ENCODE measurements at regions not wholly inside any gene's neighbourhood (a gene's known extent, or its start where the extent isn't known, plus 50 kb on each side); places are given as distances from the start of the nearest gene placed in this dataset.

DNA sequence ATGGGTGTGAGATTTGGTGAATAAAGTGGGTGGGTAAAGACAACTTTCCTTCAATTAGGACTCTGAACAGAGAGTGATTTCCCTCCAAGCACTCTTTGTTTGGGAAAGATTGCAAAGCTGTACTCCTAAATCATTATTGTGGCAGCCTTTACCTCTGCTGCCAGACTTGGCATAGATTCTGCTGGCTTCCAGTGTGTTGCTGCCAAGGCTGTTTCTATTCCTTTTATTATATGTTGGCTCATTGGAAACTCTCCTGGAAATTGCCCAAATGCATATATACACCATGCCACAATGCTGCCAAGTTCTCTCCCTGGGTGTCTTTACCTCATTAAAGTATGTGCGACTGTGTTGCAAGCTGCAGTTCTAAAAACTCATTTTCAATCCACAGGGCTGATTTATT, 668.0 kb downstream of the MRPL39 start:
- DNase-seq (ENCODE audit: low read depth, low spot score): no peak
- H3K27ac ChIP-seq: peak overlapping the region; percentile 39; the same call in 1 of the 2 replicates
- H3K36me3 ChIP-seq (ENCODE audit: insufficient read depth, low read length): no peaks in the 10 kb centered on the region
- H3K9me3 ChIP-seq (ENCODE audit: low read depth, low read length): no peaks in the 10 kb centered on the region
- TF ChIP-seq POLR2AphosphoS5 (IDR thresholded peaks at IDR 0.05; ENCODE audit: borderline replicate concordance, low read depth, low read length) (no peak), FOXP2 (optimal IDR thresholded peaks at IDR 0.05; ENCODE audit: control extremely low read depth, extremely low read length, insufficient read depth) (no peak), EZH2 (IDR thresholded peaks at IDR 0.05) (no peak)
- no peak overlapping the region for H3K4me3 ChIP-seq
- H3K9ac ChIP-seq (ENCODE audit: insufficient read length): no peak overlapping the region

DNA sequence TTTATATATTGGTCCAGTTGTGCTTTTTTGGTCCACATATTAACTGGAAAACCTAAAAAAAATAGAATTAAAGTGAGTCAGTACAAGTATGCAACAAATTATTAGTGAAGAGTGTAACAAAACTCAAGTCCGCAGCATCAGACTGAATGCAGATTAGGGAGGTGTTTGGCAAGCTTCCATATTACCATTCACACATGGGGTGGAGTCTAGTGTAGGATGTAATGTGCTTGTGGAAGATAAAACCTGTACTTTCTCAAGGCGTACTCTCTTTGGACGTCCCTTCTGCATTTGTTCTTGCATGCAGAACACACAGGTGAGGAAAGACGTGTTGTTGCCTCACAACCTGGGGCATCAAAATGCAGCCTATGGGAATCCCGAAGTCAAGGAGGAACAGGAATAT, 668.7 kb downstream of the MRPL39 start:
- Histone ChIP-seq H3K9ac (ENCODE audit: insufficient read length) (no peak overlapping the region), H3K27ac (no peak overlapping the region), H3K9me3 (ENCODE audit: low read depth, low read length) (no peaks in the 10 kb centered on the region), H3K36me3 (ENCODE audit: insufficient read depth, low read length) (no peaks in the 10 kb centered on the region), H3K4me3 (no peak overlapping the region)
- no peak for DNase-seq (ENCODE audit: low read depth, low spot score)
- TF ChIP-seq FOXP2 (optimal IDR thresholded peaks at IDR 0.05; ENCODE audit: control extremely low read depth, extremely low read length, insufficient read depth) (no peak), POLR2AphosphoS5 (IDR thresholded peaks at IDR 0.05; ENCODE audit: borderline replicate concordance, low read depth, low read length) (no peak), EZH2 (IDR thresholded peaks at IDR 0.05) (no peak)

DNA sequence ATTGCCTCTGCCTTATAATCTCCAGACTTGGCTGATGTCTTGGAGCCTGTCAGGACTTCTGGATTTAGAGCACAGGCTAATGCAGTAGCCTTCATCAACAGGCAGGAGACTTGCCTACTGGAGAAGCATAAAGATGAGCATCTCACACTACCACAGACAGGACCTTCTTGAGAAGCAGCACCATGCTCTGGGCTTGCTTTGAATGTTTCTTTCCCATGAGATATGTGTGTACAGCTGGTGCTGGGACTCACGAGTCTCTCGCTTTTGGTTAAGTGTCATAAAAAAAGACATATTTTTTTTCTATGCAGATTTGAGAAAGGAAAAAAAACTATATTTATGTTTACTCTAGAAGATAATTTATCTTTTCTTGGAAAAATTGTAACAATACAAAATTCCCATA, 671.3 kb downstream of the MRPL39 start:
- Histone ChIP-seq H3K9me3 (ENCODE audit: low read depth, low read length) (no peaks in the 10 kb centered on the region), H3K27ac (no peak overlapping the region), H3K4me3 (no peak overlapping the region), H3K36me3 (ENCODE audit: insufficient read depth, low read length) (no peaks in the 10 kb centered on the region), H3K9ac (ENCODE audit: insufficient read length) (no peak overlapping the region)
- TF ChIP-seq POLR2AphosphoS5 (IDR thresholded peaks at IDR 0.05; ENCODE audit: borderline replicate concordance, low read depth, low read length) (no peak), EZH2 (IDR thresholded peaks at IDR 0.05) (no peak), FOXP2 (optimal IDR thresholded peaks at IDR 0.05; ENCODE audit: control extremely low read depth, extremely low read length, insufficient read depth) (no peak)
- no peak for DNase-seq (ENCODE audit: low read depth, low spot score)

DNA sequence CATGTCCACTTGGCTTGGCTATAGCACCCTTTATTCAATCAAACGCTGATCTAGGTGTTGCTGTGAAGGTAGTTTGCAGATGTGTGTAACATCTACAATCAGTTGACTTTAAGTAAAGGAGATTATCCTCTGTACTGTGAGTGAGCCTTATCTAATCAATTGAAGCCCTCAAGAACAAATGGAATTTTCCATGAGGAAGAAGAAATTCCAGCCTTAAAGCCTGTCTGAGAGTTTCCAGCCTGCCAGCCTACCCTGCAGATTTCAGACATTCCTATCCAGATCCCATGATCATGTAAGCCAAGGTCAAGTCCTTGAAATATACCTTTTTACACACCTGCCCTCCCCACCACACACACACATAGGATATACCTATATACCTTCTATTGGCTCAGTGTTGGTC, 696.7 kb downstream of the MRPL39 start:
- DNase-seq (ENCODE audit: low read depth, low spot score): no peak
- no peaks in the 10 kb centered on the region for H3K9me3 ChIP-seq (ENCODE audit: low read depth, low read length)
- no peak overlapping the region for H3K9ac ChIP-seq (ENCODE audit: insufficient read length)
- no peak for TF ChIP-seq EZH2 (IDR thresholded peaks at IDR 0.05)
- H3K4me3 ChIP-seq: no peak overlapping the region
- no peak overlapping the region for H3K27ac ChIP-seq
- no peaks in the 10 kb centered on the region for H3K36me3 ChIP-seq (ENCODE audit: insufficient read depth, low read length)

DNA sequence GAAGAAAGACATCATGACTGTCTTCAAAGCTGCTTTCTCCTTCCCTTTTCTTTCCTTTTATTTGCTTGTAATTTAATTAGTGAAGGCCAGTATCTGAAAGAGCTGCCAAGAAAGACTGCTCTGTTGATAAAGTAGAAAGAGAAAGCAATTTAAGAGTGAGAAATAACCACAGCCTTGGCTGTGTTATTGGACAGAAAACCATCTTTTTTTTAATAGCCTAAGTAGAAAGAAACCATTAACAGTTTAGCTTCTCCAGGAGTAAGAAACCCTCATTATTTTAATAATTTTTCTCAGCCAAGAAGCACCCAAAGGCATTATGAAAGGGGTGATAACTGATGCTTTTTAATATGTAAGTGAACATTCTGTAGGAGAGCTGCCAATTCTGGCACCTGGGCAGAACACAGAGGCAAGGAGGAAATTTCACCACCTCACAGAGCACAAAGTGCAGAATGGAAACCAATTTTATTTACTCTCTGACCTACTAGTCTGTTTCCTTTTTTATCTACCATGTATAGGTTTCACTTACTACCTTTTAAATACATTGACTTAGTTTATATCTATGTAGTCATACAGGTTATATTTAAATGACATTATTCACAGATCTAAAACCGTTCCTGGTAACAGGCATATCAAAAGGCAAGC, 703.2 kb downstream of the MRPL39 start:
- TF ChIP-seq EZH2 (IDR thresholded peaks at IDR 0.05) (no peak), FOXP2 (optimal IDR thresholded peaks at IDR 0.05; ENCODE audit: control extremely low read depth, extremely low read length, insufficient read depth) (no peak), POLR2AphosphoS5 (IDR thresholded peaks at IDR 0.05; ENCODE audit: borderline replicate concordance, low read depth, low read length) (no peak)
- H3K36me3 ChIP-seq (ENCODE audit: insufficient read depth, low read length): no peaks in the 10 kb centered on the region
- H3K9me3 ChIP-seq (ENCODE audit: low read depth, low read length): no peaks in the 10 kb centered on the region
- no peak overlapping the region for H3K4me3 ChIP-seq
- H3K27ac ChIP-seq: no peak overlapping the region
- no peak overlapping the region for H3K9ac ChIP-seq (ENCODE audit: insufficient read length)
- DNase-seq (ENCODE audit: low read depth, low spot score): no peak

DNA sequence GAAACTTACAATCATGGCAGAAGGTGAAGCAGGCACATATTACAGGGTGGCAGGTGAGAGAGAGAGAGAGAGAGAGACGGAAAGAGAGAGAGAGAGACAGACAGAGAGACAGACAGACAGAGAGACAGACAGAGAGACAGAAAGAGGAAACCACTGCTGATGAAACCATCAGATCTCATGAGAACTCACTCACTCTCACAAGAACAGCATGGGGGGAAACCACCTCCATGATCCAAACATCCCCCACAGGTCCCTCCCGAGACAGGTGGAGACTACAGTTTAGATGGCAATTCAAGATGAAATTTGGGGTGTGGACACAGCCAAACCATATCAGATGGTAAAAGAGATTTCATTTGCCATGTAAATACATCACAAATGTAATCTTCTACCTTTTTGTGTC, 708.1 kb downstream of the MRPL39 start:
- Histone ChIP-seq H3K9me3 (ENCODE audit: low read depth, low read length) (no peaks in the 10 kb centered on the region), H3K9ac (ENCODE audit: insufficient read length) (no peak overlapping the region), H3K36me3 (ENCODE audit: insufficient read depth, low read length) (no peaks in the 10 kb centered on the region), H3K4me3 (no peak overlapping the region), H3K27ac (no peak overlapping the region)
- DNase-seq (ENCODE audit: low read depth, low spot score): no peak
- no peak for TF ChIP-seq FOXP2 (optimal IDR thresholded peaks at IDR 0.05; ENCODE audit: control extremely low read depth, extremely low read length, insufficient read depth)
- TF ChIP-seq POLR2AphosphoS5 (IDR thresholded peaks at IDR 0.05; ENCODE audit: borderline replicate concordance, low read depth, low read length): no peak
- no peak for TF ChIP-seq EZH2 (IDR thresholded peaks at IDR 0.05)

DNA sequence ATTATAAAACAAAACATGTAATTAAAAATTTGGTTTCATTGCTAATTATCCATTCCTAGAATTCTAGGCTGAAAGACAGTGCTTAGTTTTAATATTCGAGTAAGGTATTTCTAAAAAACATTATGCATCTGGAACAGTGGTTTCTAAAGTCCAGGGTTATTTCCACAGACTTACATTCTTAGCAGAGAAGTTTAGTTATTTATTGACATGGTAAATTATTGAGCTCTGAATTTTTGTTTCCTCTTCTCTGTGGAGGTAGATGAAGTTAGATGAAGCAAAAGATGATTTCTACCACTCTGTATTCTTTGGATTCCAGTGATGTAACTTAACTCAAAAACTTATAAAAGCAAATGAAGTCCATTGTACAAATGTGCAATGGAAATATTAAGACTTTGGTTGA, 709.4 kb downstream of the MRPL39 start:
- Histone ChIP-seq H3K36me3 (ENCODE audit: insufficient read depth, low read length) (no peaks in the 10 kb centered on the region), H3K27ac (no peak overlapping the region), H3K9ac (ENCODE audit: insufficient read length) (no peak overlapping the region), H3K4me3 (no peak overlapping the region), H3K9me3 (ENCODE audit: low read depth, low read length) (no peaks in the 10 kb centered on the region)
- DNase-seq (ENCODE audit: low read depth, low spot score): no peak
- TF ChIP-seq EZH2 (IDR thresholded peaks at IDR 0.05) (no peak), FOXP2 (optimal IDR thresholded peaks at IDR 0.05; ENCODE audit: control extremely low read depth, extremely low read length, insufficient read depth) (no peak), POLR2AphosphoS5 (IDR thresholded peaks at IDR 0.05; ENCODE audit: borderline replicate concordance, low read depth, low read length) (no peak)

DNA sequence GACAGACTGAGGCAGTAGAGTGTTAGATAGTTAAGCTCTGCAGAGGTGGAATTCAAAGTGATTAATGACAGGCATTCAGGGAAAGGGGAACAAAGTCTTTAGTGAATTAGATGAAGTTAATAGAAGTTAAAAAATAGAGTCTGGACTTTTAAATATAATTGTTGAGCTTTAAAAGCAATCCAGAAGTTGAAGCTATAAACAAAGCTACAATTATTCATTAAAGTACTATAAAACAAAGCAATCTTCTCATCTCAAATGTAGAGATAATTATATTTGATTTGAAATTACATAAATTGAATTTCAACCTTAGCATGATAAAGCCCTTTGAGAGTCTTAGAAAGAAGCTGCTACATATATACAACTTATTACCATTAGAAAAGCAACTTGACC, 710.6 kb downstream of the MRPL39 start:
- DNase-seq (ENCODE audit: low read depth, low spot score): no peak
- Histone ChIP-seq H3K36me3 (ENCODE audit: insufficient read depth, low read length) (no peaks in the 10 kb centered on the region), H3K9me3 (ENCODE audit: low read depth, low read length) (no peaks in the 10 kb centered on the region), H3K9ac (ENCODE audit: insufficient read length) (no peak overlapping the region), H3K27ac (no peak overlapping the region), H3K4me3 (no peak overlapping the region)
- TF ChIP-seq FOXP2 (optimal IDR thresholded peaks at IDR 0.05; ENCODE audit: control extremely low read depth, extremely low read length, insufficient read depth) (no peak), POLR2AphosphoS5 (IDR thresholded peaks at IDR 0.05; ENCODE audit: borderline replicate concordance, low read depth, low read length) (no peak), EZH2 (IDR thresholded peaks at IDR 0.05) (no peak)

Measured in SK-N-MC (cell line).